ENCODE measurements at regions not wholly inside any gene's neighbourhood (a gene's known extent, or its start where the extent isn't known, plus 50 kb on each side); places are given as distances from the start of the nearest gene placed in this dataset.
A peak's percentile ranks its signal among the peaks of the same experiment; 100 is the strongest.

DNA sequence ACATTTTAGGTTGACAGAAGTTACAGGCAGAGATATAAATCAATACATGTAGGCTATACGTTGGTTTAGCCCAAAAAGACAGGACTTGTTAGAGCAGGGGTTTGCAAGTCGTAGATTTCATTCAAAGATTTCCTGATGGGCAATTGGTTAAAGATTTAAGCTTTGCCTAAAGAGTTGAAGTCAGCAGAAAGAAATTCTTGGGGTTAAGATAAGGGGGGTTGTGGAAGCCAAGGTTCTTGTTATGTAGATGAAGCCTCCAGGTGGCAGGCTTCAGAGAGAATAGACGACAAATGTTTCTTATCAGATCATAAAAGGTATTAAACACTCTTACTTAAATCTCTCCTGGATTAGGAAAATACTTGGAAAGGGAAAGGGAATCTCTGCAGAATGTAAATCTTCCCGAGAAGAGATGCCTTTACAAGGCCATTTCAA, 510.8 kb downstream of the TMTC2 start:
- WGBS, 2 experiments (ENCODE audit: extremely low coverage in 1 of 2, insufficient coverage in 1 of 2, insufficient read length in 1 of 2, insufficient replicate concordance in 2 of 2, low coverage in 1 of 2, low lambda C conversion rate in 2 of 2, missing lambda C conversion rate in 1 of 2), result 8% methylated on average over 4 of the region's 4 CpGs; no CpG with 5 or more reads in 1 of the 2 experiments
- peak overlapping the region; percentile 98 for H2BK120ac ChIP-seq (replicated peaks; ENCODE audit: low read depth, low read length)
- H3K27me3 ChIP-seq (replicated peaks in 1 of 4; ENCODE audit: control insufficient read depth in 3 of 4, extremely low read depth in 1 of 4, insufficient read depth in 3 of 4, low read length in 3 of 4), result no peaks in the 10 kb centered on the region
- no peaks in the 10 kb centered on the region for H3K23me2 ChIP-seq (ENCODE audit: low read depth, low read length)
- no peak overlapping the region; the same call in 1 of the 2 replicates for H3K27ac ChIP-seq (ENCODE audit: low read depth, low read length)
- ChIA-PET POLR2A (ENCODE audit: partially characterized antibody) (interaction anchor here (0.6 kb wide), 1 partner anchor 491 kb away, joined by 3 read pairs; no protein-coding TSS in a partner anchor), CTCF (ENCODE audit: partially characterized antibody) (interaction anchor here (0.9 kb wide), 1 partner anchor 512 kb away, joined by 3 read pairs; no protein-coding TSS in a partner anchor)
- DNase-seq (ENCODE audit: low read depth in 1 of 2, low spot score in 2 of 2) (no peak), FAIRE-seq (peak; percentile 39)
- no peak overlapping the region for H2BK12ac ChIP-seq (ENCODE audit: low read depth, low read length)
- no peaks in the 10 kb centered on the region for H3K9me3 ChIP-seq (ENCODE audit: insufficient read depth in 2 of 2, low read depth in 1 of 2, low read length in 1 of 2)
- H4K8ac ChIP-seq (ENCODE audit: extremely low read depth, insufficient read depth, low read length), result no peak overlapping the region
- peak overlapping the region; percentile 54 for H3K4ac ChIP-seq (replicated peaks; ENCODE audit: insufficient read length, low read depth, low read length)
- H2BK15ac ChIP-seq (ENCODE audit: low read length), result no peak overlapping the region
- peak overlapping the region; percentile 98 for H4K5ac ChIP-seq (ENCODE audit: insufficient read length, low read depth, low read length)
- no peak overlapping the region for H4K91ac ChIP-seq (replicated peaks; ENCODE audit: insufficient read length, low read length)
- peak overlapping the region in 1 of 4 experiments; percentile 37; a peak in 1 of 8 replicates for H3K4me3 ChIP-seq (ENCODE audit: extremely low read depth in 1 of 4, insufficient read depth in 2 of 4, low read depth in 3 of 4, low read length in 4 of 4)
- no peak overlapping the region for H3K23ac ChIP-seq (ENCODE audit: insufficient read length)
- peak overlapping the region; percentile 91; the same call in 1 of the 2 replicates for H2BK5ac ChIP-seq (ENCODE audit: low read depth, low read length)
- peak overlapping the region; percentile 3; the same call in 1 of the 2 replicates for H2BK20ac ChIP-seq (ENCODE audit: low read length)
- H3K4me2 ChIP-seq (ENCODE audit: insufficient read depth in 1 of 2, low read depth in 2 of 2, low read length in 2 of 2), result peak overlapping the region; percentile 47; a peak in 3 of 4 replicates
- no peak overlapping the region for H2AFZ ChIP-seq (ENCODE audit: low read length)
- no peaks in the 10 kb centered on the region for H3K36me3 ChIP-seq (ENCODE audit: control insufficient read depth in 2 of 4, insufficient read depth in 4 of 4, low read length in 3 of 4)
- H3K4me1 ChIP-seq (replicated peaks in 1 of 4; ENCODE audit: control insufficient read depth in 3 of 4, insufficient read depth in 4 of 4, low read length in 3 of 4), result peaks cover 0 to 13% (median 4%) of the 10 kb centered on the region in 4 experiments; a peak in 3 of 7 replicates
- H3K56ac ChIP-seq (replicated peaks; ENCODE audit: insufficient read length, low read depth, low read length), result no peak overlapping the region
- no peaks in the 10 kb centered on the region for H4K20me1 ChIP-seq (replicated peaks in 1 of 2; ENCODE audit: control insufficient read depth in 1 of 2, insufficient read depth in 2 of 2, low read length in 2 of 2)
- H3K9ac ChIP-seq (replicated peaks in 1 of 4; ENCODE audit: extremely low read depth in 1 of 4, low read depth in 3 of 4, low read length in 3 of 4), result no peak overlapping the region
- no peaks in the 10 kb centered on the region for H3K79me1 ChIP-seq (ENCODE audit: low read depth, low read length)
- H3K79me2 ChIP-seq (ENCODE audit: control insufficient read depth in 1 of 2, insufficient read depth in 2 of 2, low read length in 2 of 2), result no peaks in the 10 kb centered on the region
- peak overlapping the region; percentile 51; the same call in 1 of the 2 replicates for H3K18ac ChIP-seq (ENCODE audit: extremely low read depth, low read length)
- H2AK5ac ChIP-seq (ENCODE audit: low read depth, low read length), result no peak overlapping the region
- no peak overlapping the region for H3K14ac ChIP-seq (ENCODE audit: insufficient read length)
- TF ChIP-seq TCF12 (IDR thresholded peaks at IDR 0.05; ENCODE audit: low read depth, low read length), result 0 out of 2 replicates have a peak, but pooled peaks have one; percentile 32
- no peak for TF ChIP-seq POLR2AphosphoS5 (IDR thresholded peaks at IDR 0.05; ENCODE audit: low read depth, low read length)
- TF ChIP-seq CBX8 (IDR thresholded peaks at IDR 0.05; ENCODE audit: borderline replicate concordance, low read depth, low read length), result no peak
- no peak for TF ChIP-seq NRF1 (IDR thresholded peaks at IDR 0.05; ENCODE audit: low read depth, low read length)
- no peak for TF ChIP-seq CHD1 (IDR thresholded peaks at IDR 0.05; ENCODE audit: low read depth, low read length)
- no peak for TF ChIP-seq JUN (IDR thresholded peaks at IDR 0.05; ENCODE audit: low read depth, low read length)
- no peak for TF ChIP-seq EGR1 (IDR thresholded peaks at IDR 0.05; ENCODE audit: borderline replicate concordance, low read depth, low read length)
- TF ChIP-seq ZNF274 (IDR thresholded peaks at IDR 0.05; ENCODE audit: borderline replicate concordance, extremely low read depth, low read length), result no peak
- TF ChIP-seq ASH2L (IDR thresholded peaks at IDR 0.05; ENCODE audit: low read length), result peak; percentile 65
- no peak for TF ChIP-seq BRCA1 (IDR thresholded peaks at IDR 0.05; ENCODE audit: low read depth, low read length)
- no peak; the same call in 1 of the 2 replicates for TF ChIP-seq TEAD4 (IDR thresholded peaks at IDR 0.05; ENCODE audit: low read depth, low read length)
- TF ChIP-seq SP2 (IDR thresholded peaks at IDR 0.05; ENCODE audit: low read length), result no peak
- TF ChIP-seq PHF8 (conservative IDR thresholded peaks at IDR 0.05; ENCODE audit: low read depth, low read length), result no peak
- no peak for TF ChIP-seq HDAC6 (IDR thresholded peaks at IDR 0.05; ENCODE audit: low read depth, low read length)

Measured in H1 (cell line).